K562 (cell line): ENCODE measurements at regions not wholly inside any gene's neighbourhood (a gene's known extent, or its start where the extent isn't known, plus 50 kb on each side); places are given as distances from the start of the nearest gene placed in this dataset.

ENCODE experiments used
- ATAC-seq: fragments of 200-7000 bp; cut with Tn5 transposase; 3 replicates; pipeline ENCODE4 v1.9.1; 2020; ENCODE audit warnings: moderate library complexity
- BruUV-seq: library from RNA; stranded (reverse); fragments of 400-500 nt; replicated peaks from 2 replicates; lab custom pipeline; 2021; lab: Mats Ljungman, UMichigan
- CTCF ChIA-PET: fragments of 300-600 bp; formaldehyde crosslinking; extraction: SDS; loops from one replicate; lab custom pipeline; 2021; ENCODE audit warnings: low intra/inter-chr PET ratio; lab: Yijun Ruan, JAX
- POLR2A ChIA-PET: fragments of 300-600, 350-650 bp; sonication (Branson Sonifier 250); formaldehyde crosslinking; extraction: SDS; loops from one replicate; lab custom pipeline; 2021; ENCODE audit warnings: antibody characterized with exemption, inconsistent platforms; lab: Yijun Ruan, JAX
- DNase-seq, 4 experiments: peaks; one replicate each; pipeline versions ENCODE4 v3.0.0 to v3.0.0-alpha.2; 2011 to 2018; ENCODE audit warnings: low spot score in 3 of 4, mixed read lengths in 3 of 4; ENCODE audit errors: extremely low read depth in 1 of 4
- FAIRE-seq: peaks from 2 replicates; lab custom pipeline; 2011; peaks lifted over from hg19 to GRCh38; lab: Jason Lieb, UNC
- H2AFZ ChIP-seq: 2 replicates; pipeline ENCODE4 v1.6.0; 2011; ENCODE audit warnings: low read depth, low read length, control low read depth, inconsistent platforms
- H3K27ac ChIP-seq: fragments of 200-600 bp; 3 replicates; pipeline ENCODE4 v1.8.0; 2011; ENCODE audit warnings: low read depth, mild to moderate bottlenecking, control low read depth, inconsistent platforms, low read length, moderate library complexity, mixed read lengths; ENCODE audit errors: extremely low read depth
- H3K27me3 ChIP-seq, 2 experiments: fragments of 300-600 bp in 1 of 2; 2 replicates in 1 of 2; 3 replicates in 1 of 2; pipeline versions ENCODE4 v1.6.0 to v1.8.0; 2011; ENCODE audit warnings: inconsistent platforms in 2 of 2, low read length in 2 of 2, mild to moderate bottlenecking in 1 of 2, mixed read lengths in 1 of 2, moderate library complexity in 1 of 2; ENCODE audit not compliant: control insufficient read depth in 2 of 2, insufficient read depth in 2 of 2
- H3K36me3 ChIP-seq: fragments of 300-600 bp; 3 replicates; pipeline ENCODE4 v1.8.0; 2011; ENCODE audit warnings: mild to moderate bottlenecking, low read length, inconsistent platforms; ENCODE audit not compliant: control insufficient read depth, insufficient read depth
- H3K4me1 ChIP-seq, 2 experiments: fragments of 200-600 bp in 1 of 2; replicated peaks in 1 of 2; 2 replicates in 1 of 2; 3 replicates in 1 of 2; pipeline versions ENCODE4 v1.5.1 to v1.8.0; 2011; ENCODE audit warnings: inconsistent platforms in 2 of 2, low read length in 2 of 2, mild to moderate bottlenecking in 1 of 2, mixed read lengths in 1 of 2, moderate library complexity in 1 of 2; ENCODE audit not compliant: control insufficient read depth in 2 of 2, insufficient read depth in 2 of 2
- H3K4me2 ChIP-seq: 2 replicates; pipeline ENCODE4 v1.6.1; 2011; ENCODE audit warnings: low read length, control low read depth, inconsistent platforms, mixed read lengths; ENCODE audit not compliant: insufficient read depth
- H3K4me3 ChIP-seq: fragments of 200-600 bp; sonication (generic), shearing (Covaris generic); 2 replicates; pipeline ENCODE4 v1.5.1; 2016; ENCODE audit warnings: control low read depth, inconsistent platforms
- H3K79me2 ChIP-seq: fragments of 200-600 bp; 3 replicates; pipeline ENCODE4 v1.8.0; 2011; ENCODE audit warnings: low read length, inconsistent platforms; ENCODE audit not compliant: control insufficient read depth, insufficient read depth
- H3K9ac ChIP-seq, 2 experiments: 2 replicates each; pipeline versions ENCODE4 v1.6.0 to v1.6.1; 2011; ENCODE audit warnings: low read depth in 2 of 2, low read length in 2 of 2, control low read depth in 1 of 2, inconsistent platforms in 1 of 2, mild to moderate bottlenecking in 1 of 2, mixed read lengths in 1 of 2; ENCODE audit not compliant: insufficient read depth in 1 of 2
- H3K9me1 ChIP-seq: one replicate; pipeline ENCODE4 v1.6.0; 2011; ENCODE audit warnings: inconsistent platforms, mild to moderate bottlenecking, low read length, moderate library complexity; ENCODE audit not compliant: control insufficient read depth, insufficient read depth
- H3K9me3 ChIP-seq: replicated peaks from 2 replicates; pipeline ENCODE4 v1.5.1; 2011; ENCODE audit warnings: low read depth, low read length, inconsistent platforms; ENCODE audit not compliant: control insufficient read depth, insufficient read depth
- H4K20me1 ChIP-seq: replicated peaks from 2 replicates; pipeline ENCODE4 v1.6.1; 2011; ENCODE audit warnings: low read length, inconsistent platforms, mixed read lengths; ENCODE audit not compliant: control insufficient read depth, insufficient read depth
- BDP1 ChIP-seq: IDR thresholded peaks from 3 replicates; pipeline ENCODE4 v1.6.1; 2011; ENCODE audit not compliant: insufficient read length, insufficient read depth
- HSF4 ChIP-seq: fragments of 250-450 bp; sonication (Bioruptor Pico); IDR thresholded peaks from 2 replicates; pipeline ENCODE4 v2.1.2; 2022; ENCODE audit warnings: mild to moderate bottlenecking, moderate library complexity, borderline replicate concordance
- LARP7 ChIP-seq: fragments of 450-650 bp; IDR thresholded peaks from 2 replicates; pipeline ENCODE4 v1.6.1; 2016
- RAD21 ChIP-seq, 2 experiments: fragments of 250-450 bp in 1 of 2; fragments of 450-650 bp in 1 of 2; sonication (Bioruptor Pico) in 1 of 2; formaldehyde crosslinking in 1 of 2; IDR thresholded peaks in 1 of 2; conservative IDR thresholded peaks in 1 of 2; 2 replicates each; pipeline versions ENCODE4 v1.4.0 to v1.8.0; 2020 to 2022; ENCODE audit warnings: mild to moderate bottlenecking in 2 of 2, moderate library complexity in 1 of 2
- TOE1 ChIP-seq, 2 experiments: fragments of 450-650 bp in 1 of 2; sonication (generic) in 1 of 2; formaldehyde crosslinking in 1 of 2; IDR thresholded peaks; 2 replicates each; pipeline versions ENCODE4 v1.7.1 to v1.8.0; 2016 to 2022; ENCODE audit warnings: borderline replicate concordance in 2 of 2, mild to moderate bottlenecking in 2 of 2, antibody characterized with exemption in 1 of 2, inconsistent platforms in 1 of 2, low read depth in 1 of 2, missing genetic modification reagents in 1 of 2, moderate library complexity in 1 of 2
- ZBTB17 ChIP-seq: fragments of 450-650 bp; formaldehyde crosslinking; IDR thresholded peaks from 2 replicates; pipeline ENCODE4 v1.4.0; 2020; ENCODE audit warnings: mild to moderate bottlenecking
- ZNF512 ChIP-seq: IDR thresholded peaks from 2 replicates; pipeline ENCODE4 v1.6.1; 2016; ENCODE audit warnings: missing genetic modification characterization, missing compliant biosample characterization
- WGBS: fragments of 100-300 bp; shearing (Covaris generic); methylation state at CpG from one replicate; pipeline ENCODE4 v1.1.6; 2016; ENCODE audit warnings: low coverage, mixed read lengths; ENCODE audit not compliant: insufficient coverage; ENCODE audit errors: missing lambda C conversion rate; 5-methylcytosine and 5-hydroxymethylcytosine counted together
- in situ Hi-C: fragments of 300-500 bp; cut with MboI; formaldehyde crosslinking; loops from 4 replicates; pipeline ENCODE4 v1.15.0; 2018; ENCODE audit warnings: inconsistent platforms, mixed read lengths
- intact Hi-C: fragments of 100-400 bp; cut with micrococcal nuclease; formaldehyde crosslinking; loops from 2 replicates; pipeline ENCODE4 v1.14.2; 2022
- TF ChIP-seq, protein P1 (sequence below): sonication (generic); IDR thresholded peaks from 2 replicates; pipeline ENCODE4 v1.6.1; 2016
- TF ChIP-seq, protein P2 (sequence below): fragments of 250-450 bp; sonication (Bioruptor Pico); IDR thresholded peaks from 2 replicates; pipeline ENCODE4 v1.8.0; 2022; ENCODE audit warnings: inconsistent platforms, mild to moderate bottlenecking, moderate library complexity, borderline replicate concordance
- TF ChIP-seq, protein P3 (sequence below), 2 experiments: fragments of 250-450 bp in 1 of 2; fragments of 450-650 bp in 1 of 2; sonication (Bioruptor Pico) in 1 of 2; IDR thresholded peaks; 2 replicates each; pipeline versions ENCODE4 v1.6.1 to v1.8.0; 2016 to 2021; ENCODE audit warnings: mild to moderate bottlenecking in 2 of 2, moderate library complexity in 2 of 2, missing compliant biosample characterization in 1 of 2, missing genetic modification characterization in 1 of 2

DNA sequence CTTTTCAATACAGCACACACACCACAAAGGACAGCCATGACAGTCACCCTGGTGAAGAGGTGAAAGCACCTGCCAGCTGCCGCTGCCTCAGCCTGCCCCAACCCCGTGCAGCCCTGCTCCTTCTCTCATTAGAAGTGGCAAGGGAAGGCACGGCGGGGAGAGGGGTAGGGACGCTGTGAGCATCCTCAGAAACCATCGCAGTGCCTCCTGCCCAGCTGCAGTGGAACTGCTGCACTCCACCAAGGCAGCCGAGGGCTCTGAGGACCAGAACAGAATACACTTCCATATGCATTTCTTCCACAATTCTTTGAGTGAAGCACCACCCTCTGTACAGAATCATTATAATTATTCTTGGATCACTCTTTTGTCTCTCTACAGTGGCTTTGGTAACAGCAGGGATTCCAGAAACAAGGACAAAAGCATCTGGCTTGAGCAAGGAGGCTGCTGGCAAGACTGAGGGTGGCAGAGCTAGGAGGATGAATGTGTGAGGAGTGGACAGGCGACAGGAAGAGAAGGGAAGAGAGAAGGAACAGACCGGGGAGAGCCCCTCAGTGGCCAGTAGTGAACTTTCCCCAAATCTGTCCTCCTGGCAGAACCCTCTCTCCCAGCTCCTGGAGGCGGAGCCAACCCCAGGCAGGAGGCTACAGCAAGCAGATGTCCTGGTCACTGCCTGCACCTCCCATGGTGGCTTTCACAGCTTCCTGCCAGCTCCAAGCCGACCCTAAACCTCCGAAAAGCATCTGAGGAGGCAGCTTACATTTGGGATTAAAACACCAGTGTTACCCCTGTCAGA is 73.2 kb downstream of the MTNR1A start (continued):
- TF ChIP-seq, protein P1, sequence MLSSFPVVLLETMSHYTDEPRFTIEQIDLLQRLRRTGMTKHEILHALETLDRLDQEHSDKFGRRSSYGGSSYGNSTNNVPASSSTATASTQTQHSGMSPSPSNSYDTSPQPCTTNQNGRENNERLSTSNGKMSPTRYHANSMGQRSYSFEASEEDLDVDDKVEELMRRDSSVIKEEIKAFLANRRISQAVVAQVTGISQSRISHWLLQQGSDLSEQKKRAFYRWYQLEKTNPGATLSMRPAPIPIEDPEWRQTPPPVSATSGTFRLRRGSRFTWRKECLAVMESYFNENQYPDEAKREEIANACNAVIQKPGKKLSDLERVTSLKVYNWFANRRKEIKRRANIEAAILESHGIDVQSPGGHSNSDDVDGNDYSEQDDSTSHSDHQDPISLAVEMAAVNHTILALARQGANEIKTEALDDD: no peak
- TF ChIP-seq BDP1: no peak

GRCh38 chr4:186475202-186475601 is 80.2 kb downstream of the MTNR1A start:
- FAIRE-seq (no peak), DNase-seq (no peak), ATAC-seq (no peak)
- no peak overlapping the region for H2AFZ ChIP-seq
- TF ChIP-seq ZBTB17: no peak
- TF ChIP-seq TOE1 (IDR thresholded peaks at IDR 0.05; ENCODE audit: borderline replicate concordance): no peak
- TF ChIP-seq TOE1 (CRISPR knock-in tag; IDR thresholded peaks at IDR 0.05; ENCODE audit: borderline replicate concordance, low read depth): no peak
- peak; percentile 51 for TF ChIP-seq ZNF512 (tag)
- no peak for TF ChIP-seq LARP7
- TF ChIP-seq, protein P2, sequence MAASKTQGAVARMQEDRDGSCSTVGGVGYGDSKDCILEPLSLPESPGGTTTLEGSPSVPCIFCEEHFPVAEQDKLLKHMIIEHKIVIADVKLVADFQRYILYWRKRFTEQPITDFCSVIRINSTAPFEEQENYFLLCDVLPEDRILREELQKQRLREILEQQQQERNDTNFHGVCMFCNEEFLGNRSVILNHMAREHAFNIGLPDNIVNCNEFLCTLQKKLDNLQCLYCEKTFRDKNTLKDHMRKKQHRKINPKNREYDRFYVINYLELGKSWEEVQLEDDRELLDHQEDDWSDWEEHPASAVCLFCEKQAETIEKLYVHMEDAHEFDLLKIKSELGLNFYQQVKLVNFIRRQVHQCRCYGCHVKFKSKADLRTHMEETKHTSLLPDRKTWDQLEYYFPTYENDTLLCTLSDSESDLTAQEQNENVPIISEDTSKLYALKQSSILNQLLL (CRISPR knock-in tag): no peak
- TF ChIP-seq HSF4 (CRISPR knock-in tag): no peak
- TF ChIP-seq, protein P3, sequence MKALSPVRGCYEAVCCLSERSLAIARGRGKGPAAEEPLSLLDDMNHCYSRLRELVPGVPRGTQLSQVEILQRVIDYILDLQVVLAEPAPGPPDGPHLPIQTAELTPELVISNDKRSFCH (CRISPR knock-in tag; IDR thresholded peaks at IDR 0.05): no peak
- TF ChIP-seq, protein P3 (tag; IDR thresholded peaks at IDR 0.05): no peak
- no peak for TF ChIP-seq RAD21 (CRISPR knock-in tag; conservative IDR thresholded peaks at IDR 0.05 in 1 of 2, IDR thresholded peaks at IDR 0.05 in 1 of 2)
- H3K27ac ChIP-seq: no peak overlapping the region
- H3K4me3 ChIP-seq: no peak overlapping the region
- no peaks in the 10 kb centered on the region for H3K9me1 ChIP-seq
- H4K20me1 ChIP-seq: no peaks in the 10 kb centered on the region; the same call in 1 of the 2 replicates
- H3K36me3 ChIP-seq: no peaks in the 10 kb centered on the region; the same call in 2 of the 3 replicates
- ChIA-PET POLR2A (interaction anchor here (0.6 to 1.4 kb wide), 2 partner anchors 11 to 13 kb away, joined by 3 read pairs; no protein-coding TSS in a partner anchor), CTCF (no interaction called here)
- H3K27me3 ChIP-seq: no peaks in the 10 kb centered on the region
- H3K9ac ChIP-seq: no peak overlapping the region
- BruUV-seq: no TSS peak
- no peaks in the 10 kb centered on the region for H3K9me3 ChIP-seq
- no peak overlapping the region for H3K4me2 ChIP-seq
- no peaks in the 10 kb centered on the region for H3K79me2 ChIP-seq
- intact Hi-C loops: no loop called here
- 40% methylated on average over 1 of the region's 1 CpG for WGBS
- no peaks in the 10 kb centered on the region; a peak in 1 of 5 replicates for H3K4me1 ChIP-seq
- in situ Hi-C loops: no loop called here
